BJ (cell line): ENCODE measurements at regions not wholly inside any gene's neighbourhood (a gene's known extent, or its start where the extent isn't known, plus 50 kb on each side); places are given as distances from the start of the nearest gene placed in this dataset.

Experiments used
- CTCF ChIA-PET: fragments of 350-600 bp; formaldehyde crosslinking; extraction: SDS; loops from one replicate; lab custom pipeline; 2021; ENCODE audit warnings: antibody characterized with exemption, inconsistent platforms; lab: Yijun Ruan, JAX
- POLR2A ChIA-PET: fragments of 300-600 bp; sonication (Branson Sonifier 250); formaldehyde crosslinking; extraction: SDS; loops from one replicate; lab custom pipeline; 2021; ENCODE audit warnings: antibody characterized with exemption; lab: Charles Lee
- DNase-seq: peaks from one replicate; pipeline ENCODE4 v3.0.0-alpha.2; 2011; ENCODE audit warnings: low read depth
- H3K27me3 ChIP-seq: 2 replicates; pipeline ENCODE4 v1.6.0; 2011; ENCODE audit warnings: low read length; ENCODE audit not compliant: control insufficient read depth, insufficient read depth
- H3K36me3 ChIP-seq: 2 replicates; pipeline ENCODE4 v1.5.1; 2011; ENCODE audit warnings: low read length; ENCODE audit not compliant: control insufficient read depth, insufficient read depth
- H3K4me3 ChIP-seq: 2 replicates; pipeline ENCODE4 v1.5.1; 2011; ENCODE audit warnings: low read depth, mild to moderate bottlenecking, control low read depth, low read length
- CTCF ChIP-seq: IDR thresholded peaks from 2 replicates; pipeline ENCODE4 v1.5.1; 2011; ENCODE audit warnings: low read depth, mild to moderate bottlenecking, control low read depth, inconsistent platforms, low read length, moderate library complexity; ENCODE audit not compliant: insufficient read depth

- TF ChIP-seq CTCF, result no peak
- Histone ChIP-seq H3K27me3 (no peaks in the 10 kb centered on the region), H3K36me3 (no peaks in the 10 kb centered on the region), H3K4me3 (no peak overlapping the region)
- ChIA-PET CTCF (interaction anchor here (1.0 kb wide), 1 partner anchor 20 kb away, joined by 3 read pairs; no protein-coding TSS in a partner anchor), POLR2A (no interaction called here)
- DNase-seq, result no peak
Observed at GRCh38 chr10:108789336-108789735, 1134.0 kb downstream of the XPNPEP1 start.

GRCh38 chr10:108788891-108789290 lies 1134.4 kb downstream of the XPNPEP1 start:
- no peaks in the 10 kb centered on the region for H3K36me3 ChIP-seq
- no peak overlapping the region for H3K4me3 ChIP-seq
- peak; percentile 67 for DNase-seq
- ChIA-PET CTCF (no interaction called here), POLR2A (no interaction called here)
- H3K27me3 ChIP-seq, result no peaks in the 10 kb centered on the region
- TF ChIP-seq CTCF, result no peak

GRCh38 chr10:108787932-108788331 lies 1135.4 kb downstream of the XPNPEP1 start:
- Histone ChIP-seq H3K4me3 (no peak overlapping the region), H3K27me3 (no peaks in the 10 kb centered on the region), H3K36me3 (no peaks in the 10 kb centered on the region)
- ChIA-PET CTCF (no interaction called here), POLR2A (no interaction called here)
- DNase-seq, result no peak
- TF ChIP-seq CTCF, result no peak

GRCh38 chr10:108785011-108785410 lies 1138.3 kb downstream of the XPNPEP1 start:
- CTCF ChIA-PET, result no interaction called here
- Histone ChIP-seq H3K4me3 (no peak overlapping the region), H3K36me3 (no peaks in the 10 kb centered on the region), H3K27me3 (no peaks in the 10 kb centered on the region)
- POLR2A ChIA-PET, result no interaction called here
- DNase-seq, result no peak
- no peak for TF ChIP-seq CTCF

GRCh38 chr10:108784534-108784933 lies 1138.8 kb downstream of the XPNPEP1 start:
- POLR2A ChIA-PET, result no interaction called here
- no peak for TF ChIP-seq CTCF

More at GRCh38 chr10:108784534-108784933, 1138.8 kb downstream of the XPNPEP1 start:
- no peak for DNase-seq
- CTCF ChIA-PET, result no interaction called here
- Histone ChIP-seq H3K36me3 (no peaks in the 10 kb centered on the region), H3K27me3 (no peaks in the 10 kb centered on the region), H3K4me3 (no peak overlapping the region)
